ENCODE measurements at regions not wholly inside any gene's neighbourhood (a gene's known extent, or its start where the extent isn't known, plus 50 kb on each side); places are given as distances from the start of the nearest gene placed in this dataset.

DNA sequence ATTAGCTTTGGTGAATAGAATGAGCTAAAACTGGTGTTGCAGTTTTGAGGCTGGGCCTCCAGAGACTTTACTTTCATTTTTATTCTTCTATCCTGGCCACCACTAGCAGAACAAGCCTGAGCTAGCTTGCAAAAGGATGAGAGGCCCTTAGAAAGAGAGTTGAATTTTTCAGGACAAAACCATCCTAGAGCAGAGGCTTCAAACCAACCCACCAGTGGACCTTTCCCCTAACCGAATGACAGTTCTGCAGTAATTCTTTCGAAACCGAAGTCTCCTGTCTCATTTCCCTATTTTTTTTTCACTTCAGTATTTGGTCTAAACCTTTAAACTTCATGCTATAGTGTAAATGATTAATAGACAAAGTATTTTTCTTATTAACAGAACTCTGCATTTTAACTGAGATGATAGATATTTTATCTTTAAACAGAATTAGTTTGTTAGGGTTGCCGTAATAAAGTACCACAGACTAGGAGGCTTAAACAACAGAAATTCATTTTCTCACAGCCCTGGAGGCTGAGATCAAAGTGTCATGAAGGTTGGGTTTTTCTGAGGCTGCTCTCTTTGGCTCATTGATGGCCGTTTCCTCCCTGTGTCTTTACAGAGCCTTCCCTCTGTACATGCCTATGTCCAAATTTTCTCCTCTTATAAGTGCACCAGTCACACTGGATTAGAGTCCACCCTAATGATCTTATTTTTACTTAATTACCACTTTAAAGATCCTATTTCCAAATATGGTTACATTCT is 80.6 kb upstream of the PAK5 start:
- DNase-seq = no peak

DNA sequence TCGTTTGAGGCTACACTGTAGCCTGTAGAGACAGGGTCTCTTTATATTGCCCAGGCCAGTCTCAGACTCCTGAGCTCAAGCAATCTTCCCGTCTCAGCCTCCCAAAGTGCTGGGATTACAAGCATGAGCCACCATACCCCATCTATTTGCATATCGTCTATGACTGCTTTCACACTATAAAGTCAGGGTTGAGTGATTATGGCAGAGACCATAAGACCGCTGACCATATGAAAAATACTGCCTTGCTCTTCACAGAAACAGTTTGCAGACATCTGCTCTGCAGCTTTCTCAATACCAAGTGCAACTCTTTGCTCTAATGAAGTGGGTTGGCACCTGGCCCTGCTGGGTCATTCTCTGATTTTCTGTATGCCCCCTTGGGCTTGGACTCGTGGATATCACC is 79.5 kb upstream of the PAK5 start:
- no peak for DNase-seq

DNA sequence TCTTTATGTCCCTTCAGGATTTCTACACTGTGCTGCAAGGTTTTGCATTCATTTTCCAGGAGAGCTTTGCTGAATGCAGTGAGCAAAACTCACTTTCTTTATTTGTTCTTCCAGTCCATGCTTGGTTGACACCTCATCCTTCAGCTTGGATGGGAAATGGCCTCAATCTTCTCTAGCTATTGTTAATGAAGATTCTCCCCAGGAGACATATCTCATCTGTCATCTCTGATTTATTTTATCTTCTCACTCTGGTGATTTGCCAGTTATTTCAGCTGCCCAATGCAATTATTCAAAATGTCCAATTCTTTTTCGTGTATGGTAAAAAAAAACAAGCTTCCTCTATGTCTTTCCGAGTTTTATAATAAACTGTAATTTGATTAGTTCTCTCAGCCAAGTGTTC is 77.9 kb upstream of the PAK5 start:
- no peak for DNase-seq

DNA sequence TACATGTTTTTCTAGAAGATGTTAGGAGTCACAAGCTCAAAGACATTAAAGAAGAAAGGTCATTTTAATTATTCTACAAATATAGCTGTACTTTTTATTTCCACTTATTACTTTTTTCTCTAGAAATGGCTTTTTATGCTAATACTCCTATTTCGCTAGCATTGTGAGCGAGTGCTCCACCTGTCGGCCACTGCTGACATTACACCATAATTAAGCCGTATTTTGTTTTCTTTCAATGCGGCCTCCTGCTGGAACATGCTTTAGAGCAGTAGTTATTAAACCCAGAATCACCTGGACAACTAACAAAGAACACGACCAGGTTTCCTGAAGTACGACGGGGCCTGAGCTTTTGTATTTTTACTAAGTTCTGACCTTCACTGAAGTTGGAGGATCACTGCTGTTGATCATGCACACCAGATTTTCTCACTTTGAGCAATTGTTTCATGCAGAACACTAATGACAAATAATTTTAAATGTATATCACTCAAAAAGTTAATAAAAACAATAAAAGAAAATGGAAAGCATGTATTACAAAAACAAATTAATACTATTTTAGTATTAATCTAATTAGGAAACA is 74.1 kb upstream of the PAK5 start:
- peak; percentile 7 for DNase-seq

DNA sequence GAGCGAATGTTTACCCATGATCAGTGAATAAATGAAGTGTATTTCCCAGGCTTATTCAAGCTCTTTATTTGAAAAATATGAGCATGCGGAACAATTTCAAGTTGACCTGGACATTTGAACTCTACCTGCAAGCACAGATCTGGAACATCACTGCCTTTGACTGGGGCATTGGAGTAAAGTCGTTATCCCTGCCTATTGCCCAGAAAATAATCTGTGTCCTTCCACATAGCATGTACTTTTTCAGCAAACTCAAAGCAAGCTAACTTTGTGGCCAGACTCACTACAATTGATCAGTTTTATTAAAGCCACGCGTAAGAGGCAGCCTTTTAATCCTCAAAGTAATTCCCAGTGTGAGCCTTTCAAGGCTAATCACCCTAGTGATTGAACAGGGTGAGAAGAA is 73.4 kb upstream of the PAK5 start:
- no peak for DNase-seq

DNA sequence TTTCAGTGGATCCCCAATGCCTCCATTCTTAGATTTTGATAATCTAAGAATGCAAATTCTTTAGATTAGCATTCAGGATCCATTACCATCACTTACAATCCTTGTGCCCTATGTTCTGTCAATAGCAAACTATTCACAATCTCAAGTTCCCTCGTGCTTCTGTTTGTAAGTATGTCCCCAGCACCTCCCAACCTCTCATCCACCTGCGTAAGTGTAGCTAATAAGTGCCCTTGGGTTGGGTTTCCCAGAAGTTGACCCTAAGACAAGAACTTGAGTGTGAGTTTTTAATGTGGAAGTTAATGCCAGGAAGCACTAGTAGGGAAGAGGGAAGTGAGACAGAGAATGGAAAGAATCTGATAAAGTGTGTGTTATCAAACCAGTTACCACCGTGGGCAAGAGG is 72.6 kb upstream of the PAK5 start:
- no peak for DNase-seq

DNA sequence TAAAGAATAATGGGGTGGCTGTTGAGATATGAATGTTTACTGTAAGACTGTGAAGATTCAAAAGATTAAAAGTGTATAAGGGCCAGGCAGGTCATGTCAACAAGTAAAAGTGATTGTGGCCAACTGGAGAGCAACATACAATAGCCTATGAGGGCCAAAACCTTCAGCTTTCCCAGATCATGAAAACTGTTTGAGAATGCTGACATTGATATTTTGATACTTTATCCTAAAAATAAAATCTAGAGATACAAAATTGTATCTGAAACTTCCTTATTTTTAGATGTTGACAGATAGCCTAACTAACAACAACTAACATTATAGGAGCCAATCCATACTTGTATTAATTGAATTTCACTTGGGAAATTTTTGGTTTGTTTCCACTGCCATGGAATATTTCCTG is 70.3 kb upstream of the PAK5 start:
- DNase-seq = no peak

DNA sequence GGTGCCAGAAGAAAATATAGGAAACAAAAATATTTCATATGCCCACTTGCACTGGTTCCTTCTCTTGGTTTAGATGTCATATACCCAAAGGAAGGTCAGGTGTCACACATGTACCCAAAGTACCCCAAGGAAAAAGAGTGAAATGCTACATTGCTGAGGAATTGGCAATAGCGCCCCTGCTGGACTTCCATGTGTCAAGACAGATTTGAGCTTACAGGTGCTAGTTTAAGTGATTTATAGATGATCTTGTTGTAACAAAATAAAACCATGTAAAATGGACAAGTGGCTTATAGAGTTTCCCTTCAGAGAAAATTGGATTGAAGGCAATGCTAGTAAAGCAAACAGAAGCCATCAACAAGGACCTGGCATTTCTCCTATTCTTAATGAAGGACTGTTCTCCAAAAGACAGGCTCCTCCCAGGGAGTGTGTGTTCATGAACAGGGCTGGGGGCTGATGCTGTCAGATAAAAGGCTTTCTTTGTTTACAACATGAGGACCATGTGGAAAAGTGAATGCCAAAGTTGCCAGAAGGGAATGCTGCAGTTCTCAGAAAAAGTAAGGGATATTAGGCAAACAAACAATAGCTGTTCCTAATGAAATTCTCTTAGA is 64.3 kb upstream of the PAK5 start:
- DNase-seq = no peak

DNA sequence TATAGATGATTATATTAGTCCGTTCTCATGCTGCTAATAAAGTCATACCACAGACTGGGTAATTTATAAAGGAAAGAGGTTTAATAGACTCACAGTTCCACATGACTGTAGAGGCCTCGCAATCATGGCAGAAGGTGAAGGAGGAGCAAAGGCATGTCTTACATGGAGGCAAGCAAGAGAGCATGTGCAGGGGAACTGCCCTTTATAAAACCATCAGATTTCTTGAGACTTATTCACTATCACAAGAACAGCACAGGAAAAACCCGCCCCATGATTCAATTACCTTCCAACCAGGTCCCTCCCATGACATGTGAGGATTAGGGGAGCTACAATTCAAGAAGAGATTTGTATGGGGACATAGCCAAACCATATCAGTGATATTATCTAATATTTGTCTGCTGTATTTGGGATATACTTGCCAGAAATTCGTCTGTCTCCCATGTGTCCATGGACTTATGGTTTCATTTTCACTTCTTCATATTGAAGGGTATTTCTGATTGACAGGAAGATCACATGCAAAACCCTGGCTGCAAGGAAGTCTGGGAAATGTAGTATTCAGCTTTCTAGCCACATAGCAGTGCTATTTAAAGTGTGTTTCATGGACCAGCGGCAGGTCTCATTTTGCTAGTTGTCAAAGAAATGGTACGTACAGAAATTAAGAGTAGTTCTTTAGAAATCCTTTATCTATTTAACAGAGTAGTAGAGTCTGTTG is 50.5 kb upstream of the PAK5 start:
- DNase-seq = no peak

All from DMS79 treated with DMSO at 0.1 percent for 48 hours (cell line).